Gastrocnemius medialis (tissue), 4 donors: ENCODE measurements at regions not wholly inside any gene's neighbourhood (a gene's known extent, or its start where the extent isn't known, plus 50 kb on each side); places are given as distances from the start of the nearest gene placed in this dataset.
A peak's percentile ranks its signal among the peaks of the same experiment; 100 is the strongest.
"Not testable (repeated sequence)": the region's sequence is repeated elsewhere in the genome, so short reads cannot be mapped to it uniquely, and the experiment has no call there.

Experiments used
- ATAC-seq, 2 donors: fragments of 150-250 bp; one replicate each; pipeline ENCODE4 v1.9.1; 2016
- DNase-seq, 2 donors: peaks; one replicate each; pipeline ENCODE4 v3.0.0-alpha.2; 2019
- H3K27ac ChIP-seq, 4 donors: fragments of 200-600 bp; sonication (generic); 1 replicate in 1 of 4; 2 replicates in 3 of 4; pipeline ENCODE4 v1.5.1; 2016 to 2018; ENCODE audit warnings: mild to moderate bottlenecking in 2 of 4, moderate library complexity in 1 of 4
- H3K27me3 ChIP-seq, 3 donors: fragments of 200-600 bp; sonication (generic) in 2 of 3; 1 replicate in 1 of 3; 2 replicates in 2 of 3; pipeline versions ENCODE4 v1.5.1 to v1.6.0; 2016 to 2019; ENCODE audit warnings: mild to moderate bottlenecking in 1 of 3, moderate library complexity in 1 of 3
- H3K36me3 ChIP-seq, 2 donors: fragments of 200-600 bp; sonication (generic) in 1 of 2; one replicate each; pipeline ENCODE4 v1.5.1; 2017 to 2018
- H3K4me1 ChIP-seq, 2 donors: fragments of 200-600 bp; sonication (generic) in 1 of 2; one replicate each; pipeline ENCODE4 v1.5.1; 2016 to 2017; ENCODE audit warnings: mild to moderate bottlenecking in 2 of 2
- H3K4me3 ChIP-seq, 4 donors: fragments of 200-600 bp; sonication (generic) in 3 of 4; 1 replicate in 1 of 4; 2 replicates in 3 of 4; pipeline ENCODE4 v1.5.1; 2016 to 2019; ENCODE audit warnings: mild to moderate bottlenecking in 2 of 4
- H3K9me3 ChIP-seq, 3 donors: fragments of 200-600 bp; sonication (generic) in 2 of 3; 1 replicate in 1 of 3; 2 replicates in 2 of 3; pipeline ENCODE4 v1.5.1; 2016 to 2019
- POLR2A ChIP-seq, 2 donors: fragments of 450-650 bp; IDR thresholded peaks; one replicate each; pipeline ENCODE4 v1.6.1; 2017; ENCODE audit warnings: antibody characterized with exemption in 2 of 2, mild to moderate bottlenecking in 2 of 2, moderate library complexity in 2 of 2
- in situ Hi-C, 4 donors: fragments of 200-750 bp; cut with MboI; loops; one replicate each; pipeline versions ENCODE4 v1.15.0 to v1.8.0; 2017; ENCODE audit warnings: low sequenced_read_pairs in 4 of 4
- intact Hi-C: fragments of 100-400 bp; cut with DNase I; formaldehyde crosslinking; loops from one replicate; pipeline ENCODE4 v1.15.1; 2023; ENCODE audit warnings: low total_unique reads
- TF ChIP-seq, protein P1 (sequence below), 5 experiments: fragments of 450-650 bp in 3 of 5; fragments of 200-600 bp in 2 of 5; sonication (generic) in 2 of 5; IDR thresholded peaks in 4 of 5; conservative IDR thresholded peaks in 1 of 5; 1 replicate in 4 of 5; 2 replicates in 1 of 5; pipeline ENCODE4 v1.5.1; 2016 to 2019; ENCODE audit warnings: antibody characterized with exemption in 5 of 5, mild to moderate bottlenecking in 3 of 5, moderate library complexity in 3 of 5

DNA sequence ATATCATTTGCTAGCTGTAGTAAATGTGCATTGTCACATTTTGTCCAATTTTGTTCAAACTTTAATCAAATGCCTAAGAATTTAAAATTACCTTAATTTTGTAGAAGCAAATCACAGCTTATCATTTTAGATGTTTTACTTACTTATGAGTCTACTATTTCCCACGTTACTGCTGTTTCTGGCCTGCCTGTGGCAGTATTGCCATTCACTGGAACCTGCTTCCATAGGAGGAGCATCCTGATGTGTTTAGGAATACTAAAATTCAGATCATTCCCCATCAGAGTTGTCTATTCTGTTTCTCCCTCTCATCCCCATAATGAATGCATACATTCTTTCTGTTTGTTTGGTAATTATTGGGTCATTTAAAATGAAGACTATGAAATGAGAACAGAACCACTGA is 119.5 kb upstream of the SNRPN start:
- Histone ChIP-seq H3K36me3 (no peaks in the 10 kb centered on the region), H3K9me3 (no peaks in the 10 kb centered on the region), H3K4me1 (no peaks in the 10 kb centered on the region), H3K27me3 (no peaks in the 10 kb centered on the region), H3K27ac (no peak overlapping the region), H3K4me3 (no peak overlapping the region)
- DNase-seq (no peak), ATAC-seq (no peak)
- intact Hi-C loops = no loop called here
- in situ Hi-C loops = no loop called here
- TF ChIP-seq, protein P1, sequence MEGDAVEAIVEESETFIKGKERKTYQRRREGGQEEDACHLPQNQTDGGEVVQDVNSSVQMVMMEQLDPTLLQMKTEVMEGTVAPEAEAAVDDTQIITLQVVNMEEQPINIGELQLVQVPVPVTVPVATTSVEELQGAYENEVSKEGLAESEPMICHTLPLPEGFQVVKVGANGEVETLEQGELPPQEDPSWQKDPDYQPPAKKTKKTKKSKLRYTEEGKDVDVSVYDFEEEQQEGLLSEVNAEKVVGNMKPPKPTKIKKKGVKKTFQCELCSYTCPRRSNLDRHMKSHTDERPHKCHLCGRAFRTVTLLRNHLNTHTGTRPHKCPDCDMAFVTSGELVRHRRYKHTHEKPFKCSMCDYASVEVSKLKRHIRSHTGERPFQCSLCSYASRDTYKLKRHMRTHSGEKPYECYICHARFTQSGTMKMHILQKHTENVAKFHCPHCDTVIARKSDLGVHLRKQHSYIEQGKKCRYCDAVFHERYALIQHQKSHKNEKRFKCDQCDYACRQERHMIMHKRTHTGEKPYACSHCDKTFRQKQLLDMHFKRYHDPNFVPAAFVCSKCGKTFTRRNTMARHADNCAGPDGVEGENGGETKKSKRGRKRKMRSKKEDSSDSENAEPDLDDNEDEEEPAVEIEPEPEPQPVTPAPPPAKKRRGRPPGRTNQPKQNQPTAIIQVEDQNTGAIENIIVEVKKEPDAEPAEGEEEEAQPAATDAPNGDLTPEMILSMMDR (IDR thresholded peaks at IDR 0.05 in 4 of 5, conservative IDR thresholded peaks at IDR 0.05 in 1 of 5) = no peak
- no peak for TF ChIP-seq POLR2A (IDR thresholded peaks at IDR 0.05)

DNA sequence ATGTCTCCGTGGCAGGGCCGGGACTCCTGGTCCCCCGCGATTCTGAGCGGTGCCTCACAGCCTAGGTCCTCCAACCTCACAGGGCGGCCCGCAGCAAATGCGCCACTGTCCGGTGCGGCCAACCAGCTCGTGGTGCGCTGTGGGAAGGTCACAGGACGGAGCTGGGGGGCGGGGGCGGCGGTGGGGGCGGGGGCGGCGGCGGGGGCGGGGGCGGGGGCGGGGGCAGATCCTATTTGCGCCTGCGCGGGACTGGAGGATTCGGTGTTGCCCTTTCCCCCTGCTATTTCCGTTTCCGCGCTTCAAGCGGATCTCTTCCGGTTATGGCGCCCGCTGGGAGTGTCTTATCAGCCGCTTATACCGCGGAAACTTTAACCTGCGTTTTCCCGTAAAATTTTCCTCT is 106.7 kb upstream of the SNRPN start:
- peak overlapping the region; percentile 25 to 45 (median 39) for H3K4me3 ChIP-seq
- no peaks in the 10 kb centered on the region for H3K4me1 ChIP-seq
- H3K27ac ChIP-seq = no peak overlapping the region
- TF ChIP-seq, protein P1 (IDR thresholded peaks at IDR 0.05 in 4 of 5, conservative IDR thresholded peaks at IDR 0.05 in 1 of 5) = no peak
- TF ChIP-seq POLR2A (IDR thresholded peaks at IDR 0.05) = no peak
- peaks cover 0 to 4% (median 0%) of the 10 kb centered on the region in 3 donors for H3K27me3 ChIP-seq
- H3K36me3 ChIP-seq = no peaks in the 10 kb centered on the region
- in situ Hi-C loops (no loop called here), intact Hi-C loops (no loop called here)
- peak in 1 of 2 donors; percentile 53 for ATAC-seq
- no peaks in the 10 kb centered on the region for H3K9me3 ChIP-seq
- peak in 1 of 2 donors; percentile 15 for DNase-seq

DNA sequence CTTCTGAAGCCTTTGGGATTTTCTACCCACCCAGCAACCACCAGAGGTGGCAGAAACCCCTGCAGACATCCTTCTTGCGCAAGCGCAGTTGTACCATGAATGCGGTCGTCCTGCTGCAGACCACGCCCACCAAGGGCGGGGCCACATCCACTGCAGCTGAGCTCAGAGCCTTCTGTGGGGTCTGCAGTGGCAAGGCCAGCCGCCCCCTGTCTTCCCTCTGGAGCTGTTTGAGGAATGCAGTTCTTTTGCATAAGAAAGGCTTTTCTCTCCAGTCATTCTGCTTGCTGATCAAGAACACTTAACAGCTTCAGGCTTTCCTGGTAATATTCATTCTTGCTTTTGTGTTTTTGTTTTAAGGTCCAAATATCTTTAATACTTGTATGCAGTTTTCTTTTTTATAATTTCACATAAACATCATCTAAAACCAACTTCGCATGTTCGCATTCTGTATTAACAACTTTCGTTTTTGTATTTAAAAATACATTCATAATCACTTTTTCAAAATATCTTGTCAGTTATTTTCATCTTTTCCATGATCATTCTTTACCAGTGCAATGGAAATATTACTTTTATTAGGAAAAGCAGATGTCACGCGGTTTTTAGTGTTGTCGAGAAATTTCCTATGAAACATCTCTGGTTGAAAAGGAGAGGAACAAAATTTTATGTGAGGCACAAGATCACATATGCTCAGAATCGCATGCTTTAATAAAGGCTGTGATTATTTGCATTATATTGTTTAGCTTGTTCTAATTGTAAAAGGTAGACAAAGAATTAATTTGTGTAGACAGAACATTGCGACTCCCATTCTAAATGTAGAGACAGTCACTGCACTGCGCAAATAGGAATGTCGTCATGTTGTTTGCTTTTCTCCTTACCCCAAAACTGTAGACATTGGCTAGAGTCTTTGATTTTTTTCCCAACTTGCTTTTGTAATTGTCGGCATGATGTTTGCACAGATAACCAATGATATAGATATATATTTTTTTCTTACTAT is 98.1 kb upstream of the SNRPN start:
- Histone ChIP-seq H3K9me3 (no peaks in the 10 kb centered on the region), H3K4me1 (no peaks in the 10 kb centered on the region), H3K27me3 (peaks cover 0 to 9% (median 4%) of the 10 kb centered on the region in 3 donors), H3K36me3 (no peaks in the 10 kb centered on the region), H3K27ac (no peak overlapping the region), H3K4me3 (no peak overlapping the region)
- ATAC-seq = no peak
- in situ Hi-C loops (no loop called here), intact Hi-C loops (no loop called here)
- no peak for TF ChIP-seq POLR2A (IDR thresholded peaks at IDR 0.05)
- TF ChIP-seq, protein P1 (IDR thresholded peaks at IDR 0.05 in 4 of 5, conservative IDR thresholded peaks at IDR 0.05 in 1 of 5) = no peak
- no peak for DNase-seq

DNA sequence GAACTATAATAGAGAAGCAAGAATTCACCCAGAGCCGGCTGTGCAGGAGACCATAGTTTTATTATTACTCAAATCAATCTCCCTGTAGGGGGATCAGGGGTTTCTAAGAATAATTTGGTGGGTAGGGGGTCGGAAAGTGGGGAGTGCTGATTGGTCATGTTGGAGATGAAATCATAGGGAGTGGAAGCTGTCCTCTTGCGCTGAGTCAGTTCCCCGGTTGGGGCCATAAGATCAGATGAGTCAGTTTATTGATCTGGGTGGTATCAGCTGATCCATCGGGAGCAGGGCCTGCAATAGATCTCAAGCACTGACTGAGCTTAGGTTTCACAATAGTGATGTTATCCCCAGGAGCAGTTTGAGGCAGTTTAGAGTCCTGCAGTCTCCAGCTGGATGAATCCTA is 97.0 kb upstream of the SNRPN start:
- Histone ChIP-seq H3K9me3 (no peaks in the 10 kb centered on the region), H3K4me1 (no peaks in the 10 kb centered on the region), H3K27ac (no peak overlapping the region), H3K4me3 (no peak overlapping the region), H3K27me3 (peaks cover 0 to 9% (median 4%) of the 10 kb centered on the region in 3 donors), H3K36me3 (no peaks in the 10 kb centered on the region)
- in situ Hi-C loops (no loop called here), intact Hi-C loops (no loop called here)
- TF ChIP-seq, protein P1 (IDR thresholded peaks at IDR 0.05 in 4 of 5, conservative IDR thresholded peaks at IDR 0.05 in 1 of 5) = no peak
- TF ChIP-seq POLR2A (IDR thresholded peaks at IDR 0.05) = no peak
- ATAC-seq (no peak), DNase-seq (no peak)

GRCh38 chr15:24858183-24858582 is 96.6 kb upstream of the SNRPN start:
- H3K4me3 ChIP-seq, in situ Hi-C loops, H3K27me3 ChIP-seq, H3K4me1 ChIP-seq, H3K27ac ChIP-seq, H3K36me3 ChIP-seq, DNase-seq, ATAC-seq, H3K9me3 ChIP-seq, intact Hi-C loops: not testable (repeated sequence)
